ENCODE measurements at regions not wholly inside any gene's neighbourhood (a gene's known extent, or its start where the extent isn't known, plus 50 kb on each side); places are given as distances from the start of the nearest gene placed in this dataset.

DNA sequence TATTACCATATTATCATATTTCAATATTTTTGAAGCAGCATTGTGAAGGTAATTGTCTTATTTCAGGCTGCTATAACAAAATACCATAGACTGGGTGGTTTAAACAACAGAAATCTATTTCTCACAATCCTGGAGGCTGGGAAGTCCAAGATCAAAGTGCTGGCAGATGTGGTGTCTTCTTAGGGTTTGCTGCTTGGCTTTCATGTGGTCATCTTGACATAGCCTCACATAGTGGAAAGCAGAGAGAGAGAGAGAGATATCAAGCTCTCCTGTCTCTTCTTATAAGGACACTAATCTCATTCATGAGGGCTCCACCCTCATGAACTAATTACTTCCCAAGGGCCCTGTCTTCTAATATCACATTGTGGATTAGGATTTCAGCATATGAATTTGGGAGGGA is 119.7 kb upstream of the NUDT6 start:
- no peak for ATAC-seq
- H3K36me3 Mint-ChIP-seq = peaks cover 28% of the 10 kb centered on the region

DNA sequence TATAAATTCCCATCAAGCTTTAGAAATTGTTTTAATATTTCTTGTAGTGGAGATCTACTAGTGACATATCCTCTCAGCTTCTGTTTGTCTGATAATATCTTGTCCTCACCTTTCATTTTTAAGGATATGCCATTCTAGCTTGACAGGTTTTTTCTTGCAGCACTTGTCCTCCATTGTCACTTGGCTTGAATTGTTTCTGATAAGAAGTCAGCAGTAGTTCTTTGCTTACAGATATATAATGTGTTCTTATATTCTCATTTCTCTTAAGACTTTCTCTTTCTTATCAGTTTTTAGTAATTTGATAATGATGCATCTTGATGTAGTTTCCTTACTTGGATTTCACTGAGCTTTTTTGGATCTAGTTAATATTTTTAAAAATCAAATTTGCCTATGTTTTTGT is 120.6 kb upstream of the NUDT6 start:
- DNase-seq = no peak
- H3K27ac ChIP-seq (ENCODE audit: low read length) = no peak overlapping the region
- peaks cover 28% of the 10 kb centered on the region for H3K36me3 Mint-ChIP-seq
- no peaks in the 10 kb centered on the region for H3K27me3 ChIP-seq (ENCODE audit: control insufficient read depth, insufficient read depth, low read length)
- TF ChIP-seq, protein P1, sequence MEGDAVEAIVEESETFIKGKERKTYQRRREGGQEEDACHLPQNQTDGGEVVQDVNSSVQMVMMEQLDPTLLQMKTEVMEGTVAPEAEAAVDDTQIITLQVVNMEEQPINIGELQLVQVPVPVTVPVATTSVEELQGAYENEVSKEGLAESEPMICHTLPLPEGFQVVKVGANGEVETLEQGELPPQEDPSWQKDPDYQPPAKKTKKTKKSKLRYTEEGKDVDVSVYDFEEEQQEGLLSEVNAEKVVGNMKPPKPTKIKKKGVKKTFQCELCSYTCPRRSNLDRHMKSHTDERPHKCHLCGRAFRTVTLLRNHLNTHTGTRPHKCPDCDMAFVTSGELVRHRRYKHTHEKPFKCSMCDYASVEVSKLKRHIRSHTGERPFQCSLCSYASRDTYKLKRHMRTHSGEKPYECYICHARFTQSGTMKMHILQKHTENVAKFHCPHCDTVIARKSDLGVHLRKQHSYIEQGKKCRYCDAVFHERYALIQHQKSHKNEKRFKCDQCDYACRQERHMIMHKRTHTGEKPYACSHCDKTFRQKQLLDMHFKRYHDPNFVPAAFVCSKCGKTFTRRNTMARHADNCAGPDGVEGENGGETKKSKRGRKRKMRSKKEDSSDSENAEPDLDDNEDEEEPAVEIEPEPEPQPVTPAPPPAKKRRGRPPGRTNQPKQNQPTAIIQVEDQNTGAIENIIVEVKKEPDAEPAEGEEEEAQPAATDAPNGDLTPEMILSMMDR (IDR thresholded peaks at IDR 0.05) = no peak
- H3K9me3 Mint-ChIP-seq = peaks cover 5 to 20% of the 10 kb centered on the region in 2 donors
- H3K27ac Mint-ChIP-seq = no peak overlapping the region
- no peak for ATAC-seq
- peaks cover 0 to 5% of the 10 kb centered on the region in 2 donors for H3K4me1 Mint-ChIP-seq
- H3K4me3 Mint-ChIP-seq = no peak overlapping the region
- intact Hi-C loops (cut with micrococcal nuclease) = no loop called here
- no peaks in the 10 kb centered on the region for H3K4me1 ChIP-seq (ENCODE audit: control insufficient read depth, insufficient read depth, low read length)
- H3K27me3 Mint-ChIP-seq (ENCODE audit: low read depth in 2 of 2) = no peaks in the 10 kb centered on the region
- no peak overlapping the region for H3K4me3 ChIP-seq (ENCODE audit: low read length)
- no peaks in the 10 kb centered on the region for H3K36me3 ChIP-seq (ENCODE audit: control insufficient read depth, insufficient read depth, low read length)
- H3K9me3 ChIP-seq (ENCODE audit: control insufficient read depth, insufficient read depth, low read length) = no peaks in the 10 kb centered on the region

More for the DNA sequence above, 119.7 kb upstream of the NUDT6 start:
- H3K9me3 ChIP-seq (ENCODE audit: control insufficient read depth, insufficient read depth, low read length) = no peaks in the 10 kb centered on the region
- H3K4me3 Mint-ChIP-seq = no peak overlapping the region
- no peak overlapping the region for H3K4me3 ChIP-seq (ENCODE audit: low read length)
- peaks cover 5 to 18% of the 10 kb centered on the region in 2 donors for H3K9me3 Mint-ChIP-seq
- H3K27me3 ChIP-seq (ENCODE audit: control insufficient read depth, insufficient read depth, low read length) = no peaks in the 10 kb centered on the region
- no peaks in the 10 kb centered on the region for H3K36me3 ChIP-seq (ENCODE audit: control insufficient read depth, insufficient read depth, low read length)
- intact Hi-C loops (cut with micrococcal nuclease) = no loop called here
- DNase-seq = no peak
- H3K4me1 Mint-ChIP-seq = peaks cover 0 to 5% of the 10 kb centered on the region in 2 donors
- no peak overlapping the region for H3K27ac Mint-ChIP-seq
- no peaks in the 10 kb centered on the region for H3K4me1 ChIP-seq (ENCODE audit: control insufficient read depth, insufficient read depth, low read length)
- no peaks in the 10 kb centered on the region for H3K27me3 Mint-ChIP-seq (ENCODE audit: low read depth in 2 of 2)
- TF ChIP-seq, protein P1 (IDR thresholded peaks at IDR 0.05) = no peak
- no peak overlapping the region for H3K27ac ChIP-seq (ENCODE audit: low read length)

DNA sequence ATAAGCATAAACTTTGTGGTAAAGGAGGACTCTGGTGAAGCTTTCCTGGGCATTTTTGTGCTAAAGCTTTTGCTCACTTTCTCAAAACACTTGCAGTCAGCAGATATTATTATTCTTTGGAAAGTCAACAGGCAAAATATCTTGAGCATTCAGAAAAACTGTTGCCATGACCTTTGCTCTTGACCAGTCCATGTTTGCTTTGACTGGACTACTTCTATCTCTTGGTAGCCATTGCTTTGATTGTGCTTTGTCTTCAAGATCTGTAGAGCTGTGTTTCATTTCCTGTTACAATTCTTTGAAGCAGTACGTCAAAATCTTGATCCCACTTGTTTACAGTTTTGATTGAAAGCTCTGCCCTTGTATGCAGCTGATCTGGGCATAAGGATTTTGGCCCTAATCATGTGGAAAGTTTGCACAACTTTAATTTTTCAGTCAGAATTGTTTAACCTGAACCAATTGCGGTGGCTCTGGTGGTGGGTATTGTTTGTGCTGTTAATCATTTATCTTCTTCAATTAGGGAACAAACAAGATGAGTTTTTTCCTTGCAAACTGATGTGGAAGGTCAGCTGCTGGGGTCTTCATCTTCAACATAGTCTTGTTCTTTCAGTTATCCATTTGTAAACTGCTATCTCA is 121.5 kb upstream of the NUDT6 start:
- Histone ChIP-seq H3K9me3 (ENCODE audit: control insufficient read depth, insufficient read depth, low read length) (no peaks in the 10 kb centered on the region), H3K4me3 (ENCODE audit: low read length) (no peak overlapping the region), H3K27ac (ENCODE audit: low read length) (no peak overlapping the region), H3K4me1 (ENCODE audit: control insufficient read depth, insufficient read depth, low read length) (no peaks in the 10 kb centered on the region), H3K27me3 (ENCODE audit: control insufficient read depth, insufficient read depth, low read length) (no peaks in the 10 kb centered on the region), H3K36me3 (ENCODE audit: control insufficient read depth, insufficient read depth, low read length) (no peaks in the 10 kb centered on the region)
- peaks cover 36% of the 10 kb centered on the region for H3K36me3 Mint-ChIP-seq
- ATAC-seq = no peak
- H3K9me3 Mint-ChIP-seq = peaks cover 5 to 23% of the 10 kb centered on the region in 2 donors
- intact Hi-C loops (cut with micrococcal nuclease) = no loop called here
- peaks cover 0 to 10% of the 10 kb centered on the region in 2 donors for H3K4me1 Mint-ChIP-seq
- no peak overlapping the region for H3K4me3 Mint-ChIP-seq
- no peak overlapping the region for H3K27ac Mint-ChIP-seq
- no peaks in the 10 kb centered on the region for H3K27me3 Mint-ChIP-seq (ENCODE audit: low read depth in 2 of 2)
- no peak for DNase-seq
- TF ChIP-seq, protein P1 (IDR thresholded peaks at IDR 0.05) = no peak
- 27% methylated on average over 2 of the region's 2 CpGs for WGBS (ENCODE audit: insufficient coverage)

DNA sequence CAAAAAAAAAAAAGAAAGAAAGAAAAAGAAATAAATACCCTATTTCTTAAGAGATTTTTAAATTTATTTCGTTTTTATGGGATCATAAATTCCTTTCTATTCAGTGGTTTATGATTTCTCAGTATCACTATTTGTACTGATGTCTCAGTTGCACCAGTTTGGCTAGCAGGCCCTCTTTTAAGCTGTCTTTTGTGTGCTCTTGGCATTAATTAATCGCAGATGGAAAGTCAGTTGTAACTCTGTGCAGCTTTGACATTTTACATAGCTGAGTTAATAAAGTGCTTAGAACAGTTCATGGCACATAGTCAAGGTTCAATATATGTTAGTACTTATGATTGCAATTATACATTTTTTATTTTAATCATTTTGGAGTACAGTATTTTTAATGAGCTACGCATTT is 123.7 kb upstream of the NUDT6 start:
- TF ChIP-seq, protein P1 (IDR thresholded peaks at IDR 0.05) = no peak
- no peak overlapping the region for H3K4me3 ChIP-seq (ENCODE audit: low read length)
- Mint-ChIP-seq H3K27me3 (ENCODE audit: low read depth in 2 of 2) (no peaks in the 10 kb centered on the region), H3K4me3 (no peak overlapping the region), H3K9me3 (peaks cover 5 to 26% of the 10 kb centered on the region in 2 donors), H3K4me1 (peaks cover 8 to 11% of the 10 kb centered on the region in 2 donors), H3K36me3 (peaks cover 36% of the 10 kb centered on the region), H3K27ac (no peak overlapping the region)
- DNase-seq (no peak), ATAC-seq (no peak)
- no peaks in the 10 kb centered on the region for H3K4me1 ChIP-seq (ENCODE audit: control insufficient read depth, insufficient read depth, low read length)
- no peaks in the 10 kb centered on the region for H3K27me3 ChIP-seq (ENCODE audit: control insufficient read depth, insufficient read depth, low read length)
- intact Hi-C loops (cut with micrococcal nuclease) = no loop called here
- H3K36me3 ChIP-seq (ENCODE audit: control insufficient read depth, insufficient read depth, low read length) = no peaks in the 10 kb centered on the region
- WGBS (ENCODE audit: insufficient coverage) = 100% methylated on average over 1 of the region's 3 CpGs
- H3K27ac ChIP-seq (ENCODE audit: low read length) = no peak overlapping the region
- H3K9me3 ChIP-seq (ENCODE audit: control insufficient read depth, insufficient read depth, low read length) = peaks cover 3% of the 10 kb centered on the region

Data from natural killer cell (primary cell).